PFSK-1 (cell line): ENCODE measurements at regions not wholly inside any gene's neighbourhood (a gene's known extent, or its start where the extent isn't known, plus 50 kb on each side); places are given as distances from the start of the nearest gene placed in this dataset.

Experiments used
- FOXP2 ChIP-seq: optimal IDR thresholded peaks from 2 replicates; pipeline ENCODE3; 2011; ENCODE audit warnings: borderline replicate concordance, control low read depth, inconsistent platforms; ENCODE audit not compliant: insufficient read depth; ENCODE audit errors: extremely low read length, extremely low read depth
- POLR2AphosphoS5 ChIP-seq: IDR thresholded peaks from 2 replicates; pipeline ENCODE4 v1.6.1; 2012; ENCODE audit warnings: low read depth, mild to moderate bottlenecking, control low read depth, low read length, moderate library complexity
- SIN3A ChIP-seq: IDR thresholded peaks from 2 replicates; pipeline ENCODE4 v1.6.1; 2012; ENCODE audit warnings: mild to moderate bottlenecking, low read length, moderate library complexity, borderline replicate concordance; ENCODE audit not compliant: insufficient read depth
- TAF1 ChIP-seq: IDR thresholded peaks from 2 replicates; pipeline ENCODE4 v1.6.1; 2012; ENCODE audit warnings: low read length, control low read depth, borderline replicate concordance; ENCODE audit not compliant: insufficient read depth
- TF ChIP-seq, protein P1 (sequence below), 2 experiments: IDR thresholded peaks; 2 replicates each; pipeline versions ENCODE4 v1.6.1 to v1.8.0; 2011 to 2012; ENCODE audit warnings: low read depth in 2 of 2, low read length in 2 of 2, control low read depth in 1 of 2, inconsistent platforms in 1 of 2, mild to moderate bottlenecking in 1 of 2, moderate library complexity in 1 of 2; ENCODE audit not compliant: insufficient read depth in 1 of 2

DNA sequence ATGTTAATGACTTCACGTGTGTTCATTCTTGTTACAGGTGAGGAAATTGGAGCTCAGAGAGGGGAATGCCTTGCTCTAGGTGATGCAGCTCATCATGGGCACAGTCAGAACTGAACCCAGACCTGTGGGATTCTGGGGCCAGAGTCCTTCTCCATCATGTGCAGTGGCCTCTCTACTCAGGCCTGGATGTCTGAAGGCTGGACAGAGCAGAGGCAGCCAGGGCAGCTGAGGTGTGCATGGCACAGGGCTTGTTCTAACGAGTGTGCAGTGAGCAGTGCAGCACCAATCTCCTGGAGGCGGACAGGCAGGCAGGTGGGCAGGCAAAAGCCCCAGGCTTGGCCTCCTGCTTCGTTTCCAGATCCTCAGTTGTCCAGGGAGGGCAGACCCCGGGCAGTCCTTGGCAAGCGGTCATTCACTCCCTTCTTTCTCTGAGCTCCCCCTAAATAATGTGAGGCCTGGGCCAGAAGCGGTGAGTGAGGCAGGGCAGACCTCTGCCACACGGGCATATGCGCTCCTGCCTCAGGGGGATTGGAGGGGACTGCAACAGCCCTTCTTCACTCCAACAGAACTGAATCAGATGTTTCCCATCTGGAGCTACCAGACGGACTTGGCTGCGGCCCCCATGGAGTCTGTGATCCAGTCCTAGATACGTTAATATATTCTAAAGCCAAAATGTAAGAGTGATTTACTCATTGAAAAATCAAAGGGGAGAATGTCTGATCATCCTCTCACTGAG, 68.7 kb upstream of the FSTL4 start:
- no peak for TF ChIP-seq POLR2AphosphoS5
- no peak for TF ChIP-seq FOXP2
- no peak for TF ChIP-seq TAF1
- TF ChIP-seq, protein P1, sequence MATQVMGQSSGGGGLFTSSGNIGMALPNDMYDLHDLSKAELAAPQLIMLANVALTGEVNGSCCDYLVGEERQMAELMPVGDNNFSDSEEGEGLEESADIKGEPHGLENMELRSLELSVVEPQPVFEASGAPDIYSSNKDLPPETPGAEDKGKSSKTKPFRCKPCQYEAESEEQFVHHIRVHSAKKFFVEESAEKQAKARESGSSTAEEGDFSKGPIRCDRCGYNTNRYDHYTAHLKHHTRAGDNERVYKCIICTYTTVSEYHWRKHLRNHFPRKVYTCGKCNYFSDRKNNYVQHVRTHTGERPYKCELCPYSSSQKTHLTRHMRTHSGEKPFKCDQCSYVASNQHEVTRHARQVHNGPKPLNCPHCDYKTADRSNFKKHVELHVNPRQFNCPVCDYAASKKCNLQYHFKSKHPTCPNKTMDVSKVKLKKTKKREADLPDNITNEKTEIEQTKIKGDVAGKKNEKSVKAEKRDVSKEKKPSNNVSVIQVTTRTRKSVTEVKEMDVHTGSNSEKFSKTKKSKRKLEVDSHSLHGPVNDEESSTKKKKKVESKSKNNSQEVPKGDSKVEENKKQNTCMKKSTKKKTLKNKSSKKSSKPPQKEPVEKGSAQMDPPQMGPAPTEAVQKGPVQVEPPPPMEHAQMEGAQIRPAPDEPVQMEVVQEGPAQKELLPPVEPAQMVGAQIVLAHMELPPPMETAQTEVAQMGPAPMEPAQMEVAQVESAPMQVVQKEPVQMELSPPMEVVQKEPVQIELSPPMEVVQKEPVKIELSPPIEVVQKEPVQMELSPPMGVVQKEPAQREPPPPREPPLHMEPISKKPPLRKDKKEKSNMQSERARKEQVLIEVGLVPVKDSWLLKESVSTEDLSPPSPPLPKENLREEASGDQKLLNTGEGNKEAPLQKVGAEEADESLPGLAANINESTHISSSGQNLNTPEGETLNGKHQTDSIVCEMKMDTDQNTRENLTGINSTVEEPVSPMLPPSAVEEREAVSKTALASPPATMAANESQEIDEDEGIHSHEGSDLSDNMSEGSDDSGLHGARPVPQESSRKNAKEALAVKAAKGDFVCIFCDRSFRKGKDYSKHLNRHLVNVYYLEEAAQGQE (IDR thresholded peaks at IDR 0.05; ENCODE audit: insufficient read depth in 1 of 2, low read depth in 2 of 2, low read length in 2 of 2) = no peak
- no peak for TF ChIP-seq SIN3A

DNA sequence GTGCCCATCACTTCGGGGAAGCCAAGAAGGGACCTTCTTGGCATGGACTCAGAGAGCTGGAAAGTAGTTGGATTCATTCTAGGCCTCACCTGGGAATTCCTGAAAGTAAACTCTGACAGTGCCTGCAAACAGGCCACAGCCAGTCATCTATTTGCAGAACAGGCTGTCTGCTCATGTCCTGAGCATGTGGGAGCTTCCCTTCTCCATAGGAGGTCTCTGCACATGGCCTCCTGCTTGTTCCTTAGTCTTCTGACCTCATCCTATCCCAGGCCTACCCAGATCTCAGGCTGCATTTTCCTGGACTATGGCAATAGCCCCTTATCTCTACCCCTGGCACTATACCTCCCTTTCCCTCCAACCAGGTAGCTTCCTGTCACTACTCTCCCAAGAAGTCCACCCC, 67.2 kb upstream of the FSTL4 start:
- TF ChIP-seq POLR2AphosphoS5 = no peak
- no peak for TF ChIP-seq FOXP2
- TF ChIP-seq SIN3A = no peak
- TF ChIP-seq, protein P1 (IDR thresholded peaks at IDR 0.05; ENCODE audit: insufficient read depth in 1 of 2, low read depth in 2 of 2, low read length in 2 of 2) = no peak
- TF ChIP-seq TAF1 = no peak

DNA sequence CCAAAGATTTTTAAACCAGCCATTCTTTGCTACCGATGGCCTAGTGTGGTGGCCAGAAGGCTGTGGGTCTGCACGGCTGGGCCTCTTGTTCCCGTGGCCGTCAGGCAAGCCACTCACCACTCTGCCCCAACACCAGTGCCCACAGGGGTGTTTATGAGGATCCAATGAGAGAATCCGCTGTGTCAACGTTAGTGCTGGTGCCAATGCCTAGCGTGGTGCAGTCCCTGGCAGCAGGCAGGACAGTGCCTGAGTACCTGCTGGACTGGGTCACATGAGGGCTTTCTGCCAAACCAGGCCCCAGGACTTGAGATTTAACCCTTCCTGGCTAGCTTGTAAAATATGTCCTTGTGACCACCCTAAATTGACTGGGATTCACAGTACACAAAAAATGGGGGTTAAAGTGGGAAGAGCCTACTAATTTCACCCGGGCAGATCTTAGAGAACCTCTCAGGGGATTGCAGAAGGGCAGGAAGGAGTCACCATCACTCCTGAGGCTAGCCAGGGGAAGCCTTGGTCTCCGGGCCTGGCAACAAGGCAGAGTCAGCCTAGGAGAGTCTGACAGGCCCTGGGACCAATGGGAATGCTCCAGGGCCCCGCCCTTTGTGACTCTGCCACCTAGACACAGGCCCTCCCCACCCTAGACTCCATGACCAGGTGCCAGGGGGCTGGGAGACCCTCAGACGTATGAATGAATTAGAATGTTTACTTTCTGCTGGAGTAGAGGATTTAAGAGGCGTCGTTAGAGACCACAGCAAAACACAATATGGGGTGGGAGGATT, 63.2 kb upstream of the FSTL4 start:
- TF ChIP-seq TAF1 = no peak
- TF ChIP-seq SIN3A = no peak
- TF ChIP-seq, protein P1 (IDR thresholded peaks at IDR 0.05; ENCODE audit: insufficient read depth in 1 of 2, low read depth in 2 of 2, low read length in 2 of 2) = no peak
- TF ChIP-seq FOXP2 = no peak
- no peak for TF ChIP-seq POLR2AphosphoS5

DNA sequence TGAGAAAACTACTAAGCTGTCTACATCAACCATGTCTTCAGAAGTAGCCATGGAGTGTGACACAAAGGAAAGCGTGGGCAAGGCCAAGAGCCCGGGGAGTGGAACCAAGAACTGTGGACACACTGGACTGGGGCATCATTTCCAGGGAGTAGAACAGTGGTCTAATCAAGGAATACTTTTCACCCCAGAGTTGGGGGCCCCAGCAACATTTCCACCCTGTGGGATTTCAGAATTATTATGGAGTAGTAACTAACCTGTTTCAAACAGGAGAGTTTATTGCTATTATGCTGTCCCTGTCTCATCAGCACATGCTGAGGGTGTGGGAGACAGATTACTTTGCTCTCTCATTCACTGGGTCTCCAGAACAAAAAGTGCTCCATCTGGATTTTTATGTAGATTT, 58.0 kb upstream of the FSTL4 start:
- TF ChIP-seq SIN3A = no peak
- no peak for TF ChIP-seq FOXP2
- no peak for TF ChIP-seq TAF1
- TF ChIP-seq, protein P1 (IDR thresholded peaks at IDR 0.05; ENCODE audit: insufficient read depth in 1 of 2, low read depth in 2 of 2, low read length in 2 of 2) = no peak
- TF ChIP-seq POLR2AphosphoS5 = no peak
